PC-3 (cell line): ENCODE measurements at regions not wholly inside any gene's neighbourhood (a gene's known extent, or its start where the extent isn't known, plus 50 kb on each side); places are given as distances from the start of the nearest gene placed in this dataset.
"Not testable (repeated sequence)": the region's sequence is repeated elsewhere in the genome, so short reads cannot be mapped to it uniquely, and the experiment has no call there.

Experiments
- ATAC-seq: fragments of 200-7000 bp; cut with Tn5 transposase; 2 replicates; pipeline ENCODE4 v1.9.1; 2020; ENCODE audit warnings: mild to moderate bottlenecking, moderate library complexity
- BruUV-seq: library from RNA; stranded (reverse); fragments of 400-500 nt; replicated peaks from 2 replicates; lab custom pipeline; 2021; lab: Mats Ljungman, UMichigan
- CTCF ChIA-PET: fragments of 300-600 bp; sonication (Branson Sonifier 250); formaldehyde crosslinking; loops from one replicate; lab custom pipeline; 2022; ENCODE audit warnings: antibody characterized with exemption; lab: Charles Lee
- POLR2A ChIA-PET: fragments of 300-600 bp; sonication (Branson Sonifier 250); formaldehyde crosslinking; loops from one replicate; lab custom pipeline; 2022; ENCODE audit warnings: antibody characterized with exemption; ENCODE audit not compliant: unreplicated experiment; lab: Charles Lee
- DNase-seq: peaks from one replicate; pipeline ENCODE4 v3.0.0-alpha.2; 2015
- H2AFZ ChIP-seq: fragments of 300-600 bp; sonication (generic); 2 replicates; pipeline ENCODE4 v1.6.0; 2016; ENCODE audit warnings: antibody characterized with exemption, low read length
- H3F3A ChIP-seq: fragments of 300-600 bp; sonication (generic); one replicate; pipeline ENCODE4 v1.6.0; 2017; ENCODE audit warnings: antibody characterized with exemption, low read length, control low read depth, mild to moderate bottlenecking; ENCODE audit not compliant: unreplicated experiment
- H3K27ac ChIP-seq: fragments of 300-600 bp; sonication (generic); 2 replicates; pipeline ENCODE4 v1.5.1; 2016; ENCODE audit warnings: mild to moderate bottlenecking, low read length
- H3K27me3 ChIP-seq: fragments of 300-600 bp; sonication (generic); 2 replicates; pipeline ENCODE4 v1.6.1; 2016; ENCODE audit warnings: low read length, mixed read lengths
- H3K36me3 ChIP-seq: fragments of 300-600 bp; sonication (generic); 2 replicates; pipeline ENCODE4 v1.6.1; 2016; ENCODE audit warnings: low read depth, mixed run types, low read length, mixed read lengths
- H3K4me1 ChIP-seq: fragments of 300-600 bp; sonication (generic); 2 replicates; pipeline ENCODE4 v1.5.1; 2016; ENCODE audit warnings: low read length; ENCODE audit not compliant: insufficient read depth
- H3K4me2 ChIP-seq: fragments of 300-600 bp; sonication (generic); 2 replicates; pipeline ENCODE4 v1.6.0; 2016; ENCODE audit warnings: low read length
- H3K4me3 ChIP-seq: fragments of 300-600 bp; sonication (generic); 2 replicates; pipeline ENCODE4 v1.5.1; 2016; ENCODE audit warnings: mild to moderate bottlenecking, low read length, mixed read lengths
- H3K79me2 ChIP-seq: fragments of 300-600 bp; sonication (generic); 2 replicates; pipeline ENCODE4 v1.6.1; 2017; ENCODE audit warnings: low read length, mixed read lengths
- H3K9ac ChIP-seq: fragments of 300-600 bp; sonication (generic); 2 replicates; pipeline ENCODE4 v1.6.0; 2016; ENCODE audit warnings: mild to moderate bottlenecking, low read length
- H3K9me2 ChIP-seq: fragments of 300-600 bp; sonication (generic); replicated peaks from 2 replicates; pipeline ENCODE4 v1.6.1; 2016; ENCODE audit warnings: mixed run types, low read length, mixed read lengths
- H3K9me3 ChIP-seq: fragments of 300-600 bp; sonication (generic); 2 replicates; pipeline ENCODE4 v1.6.1; 2016; ENCODE audit warnings: low read length, mixed read lengths
- H4K20me1 ChIP-seq: fragments of 300-600 bp; sonication (generic); 2 replicates; pipeline ENCODE4 v1.6.1; 2016; ENCODE audit warnings: low read length, mixed read lengths
- CTCF ChIP-seq: fragments of 300-600 bp; sonication (generic); conservative IDR thresholded peaks from 2 replicates; pipeline ENCODE4 v1.5.1; 2017; ENCODE audit warnings: antibody characterized with exemption, low read depth, mild to moderate bottlenecking, low read length
- EZH2 ChIP-seq: fragments of 300-600 bp; sonication (generic); IDR thresholded peaks from one replicate; pipeline ENCODE4 v1.6.1; 2017; ENCODE audit warnings: antibody characterized with exemption, mild to moderate bottlenecking, low read length; ENCODE audit not compliant: unreplicated experiment
- EZH2phosphoT487 ChIP-seq: fragments of 300-600 bp; sonication (generic); IDR thresholded peaks from 2 replicates; pipeline ENCODE4 v1.6.1; 2018; ENCODE audit warnings: mild to moderate bottlenecking, antibody characterized with exemption, low read length, borderline replicate concordance
- intact Hi-C: fragments of 100-400 bp; cut with micrococcal nuclease; formaldehyde crosslinking; loops from 2 replicates; pipeline ENCODE4 v1.9.0; 2023

GRCh38 chr2:13266166-13266565 is 549.4 kb downstream of the TRIB2 start:
- TF ChIP-seq EZH2 = no peak
- no peak for TF ChIP-seq EZH2phosphoT487
- TF ChIP-seq CTCF = no peak
- no TSS peak for BruUV-seq
- no peaks in the 10 kb centered on the region for H3K9me3 ChIP-seq
- ChIA-PET POLR2A (no interaction called here), CTCF (no interaction called here)
- DNase-seq (no peak), ATAC-seq (no peak)
- H3K79me2 ChIP-seq = no peaks in the 10 kb centered on the region
- H3K4me2 ChIP-seq = no peak overlapping the region
- no peak overlapping the region for H3K27ac ChIP-seq
- H3K36me3 ChIP-seq = no peaks in the 10 kb centered on the region
- no peak overlapping the region for H3K9ac ChIP-seq
- H3K4me3 ChIP-seq = no peak overlapping the region
- no peak overlapping the region for H2AFZ ChIP-seq
- no peaks in the 10 kb centered on the region for H3F3A ChIP-seq
- no peaks in the 10 kb centered on the region for H3K9me2 ChIP-seq
- no peaks in the 10 kb centered on the region for H3K4me1 ChIP-seq
- peaks cover 11% of the 10 kb centered on the region; the same call in 1 of the 2 replicates for H3K27me3 ChIP-seq
- intact Hi-C loops = no loop called here
- no peaks in the 10 kb centered on the region for H4K20me1 ChIP-seq

GRCh38 chr2:13284688-13285087 is 568.0 kb downstream of the TRIB2 start:
- no TSS peak for BruUV-seq

GRCh38 chr2:13289310-13289709 is 572.6 kb downstream of the TRIB2 start:
- ChIA-PET POLR2A (no interaction called here), CTCF (no interaction called here)
- no peaks in the 10 kb centered on the region for H3K9me3 ChIP-seq
- no peak overlapping the region for H2AFZ ChIP-seq
- H3F3A ChIP-seq = no peaks in the 10 kb centered on the region
- no peak overlapping the region for H3K4me3 ChIP-seq
- H3K36me3 ChIP-seq = no peaks in the 10 kb centered on the region
- TF ChIP-seq CTCF = no peak
- TF ChIP-seq EZH2 = no peak
- TF ChIP-seq EZH2phosphoT487 = no peak
- ATAC-seq = no peak
- no peaks in the 10 kb centered on the region for H3K9me2 ChIP-seq
- no peaks in the 10 kb centered on the region for H4K20me1 ChIP-seq
- DNase-seq = no peak
- no peaks in the 10 kb centered on the region for H3K4me1 ChIP-seq
- no peak overlapping the region for H3K4me2 ChIP-seq
- H3K79me2 ChIP-seq = no peaks in the 10 kb centered on the region
- BruUV-seq = no TSS peak
- H3K27ac ChIP-seq = no peak overlapping the region
- H3K27me3 ChIP-seq = 0 out of 2 replicates have a peak, but pooled peaks cover 4% of the 10 kb centered on the region
- intact Hi-C loops = no loop called here
- no peak overlapping the region for H3K9ac ChIP-seq

More at GRCh38 chr2:13284688-13285087, 568.0 kb downstream of the TRIB2 start:
- Histone ChIP-seq H3F3A (no peaks in the 10 kb centered on the region), H3K79me2 (no peaks in the 10 kb centered on the region), H3K4me3 (no peak overlapping the region), H3K9me2 (no peaks in the 10 kb centered on the region), H3K9ac (no peak overlapping the region), H3K27ac (no peak overlapping the region), H2AFZ (no peak overlapping the region), H3K9me3 (no peaks in the 10 kb centered on the region), H3K4me2 (no peak overlapping the region), H4K20me1 (no peaks in the 10 kb centered on the region), H3K27me3 (0 out of 2 replicates have a peak, but pooled peaks cover 9% of the 10 kb centered on the region), H3K4me1 (no peaks in the 10 kb centered on the region), H3K36me3 (no peaks in the 10 kb centered on the region)
- intact Hi-C loops = no loop called here
- ChIA-PET POLR2A (no interaction called here), CTCF (no interaction called here)
- DNase-seq (no peak), ATAC-seq (no peak)
- TF ChIP-seq EZH2 (no peak), CTCF (no peak), EZH2phosphoT487 (no peak)

GRCh38 chr2:13308478-13308805 is 591.7 kb downstream of the TRIB2 start:
- H3K27me3 ChIP-seq, H3K36me3 ChIP-seq, H2AFZ ChIP-seq, CTCF ChIA-PET, H3K9me3 ChIP-seq, H3K4me3 ChIP-seq, H3K9ac ChIP-seq, POLR2A ChIA-PET, H3K4me2 ChIP-seq, ATAC-seq, H3K9me2 ChIP-seq, BruUV-seq, H4K20me1 ChIP-seq, H3K27ac ChIP-seq, H3K79me2 ChIP-seq, H3F3A ChIP-seq, DNase-seq, H3K4me1 ChIP-seq, intact Hi-C loops: not testable (repeated sequence)
